GM23338 (cell line): ENCODE measurements at regions not wholly inside any gene's neighbourhood (a gene's known extent, or its start where the extent isn't known, plus 50 kb on each side); places are given as distances from the start of the nearest gene placed in this dataset.

ENCODE experiments used
- ATAC-seq: fragments of 200-7000 bp; cut with Tn5 transposase; 3 replicates; pipeline ENCODE4 v1.9.1; 2020
- DNase-seq: peaks from one replicate; pipeline ENCODE4 v3.0.0-alpha.2; 2015; ENCODE audit warnings: low spot score
- H2AFZ ChIP-seq: fragments of 200-600 bp; sonication (generic); 2 replicates; pipeline ENCODE4 v1.8.0; 2016; ENCODE audit warnings: antibody characterized with exemption, mild to moderate bottlenecking, moderate library complexity
- H3F3A ChIP-seq: fragments of 200-600 bp; sonication (generic); replicated peaks from 2 replicates; pipeline ENCODE4 v1.8.0; 2017; ENCODE audit warnings: antibody characterized with exemption, mixed run types, low read depth
- H3K27ac ChIP-seq: fragments of 200-600 bp; sonication (generic); 2 replicates; pipeline ENCODE4 v1.6.1; 2016; ENCODE audit warnings: low read depth
- H3K27me3 ChIP-seq: fragments of 200-600 bp; sonication (generic); 2 replicates; pipeline ENCODE4 v1.8.0; 2016; ENCODE audit warnings: mild to moderate bottlenecking, mixed run types, moderate library complexity; ENCODE audit not compliant: insufficient read depth
- H3K36me3 ChIP-seq: fragments of 200-600 bp; sonication (generic); 2 replicates; pipeline ENCODE4 v1.8.0; 2016; ENCODE audit warnings: mild to moderate bottlenecking; ENCODE audit not compliant: insufficient read depth
- H3K4me1 ChIP-seq: fragments of 200-600 bp; sonication (generic); 2 replicates; pipeline ENCODE4 v1.8.0; 2016; ENCODE audit warnings: mild to moderate bottlenecking, moderate library complexity; ENCODE audit not compliant: insufficient read depth
- H3K4me2 ChIP-seq: fragments of 200-600 bp; sonication (generic); 2 replicates; pipeline ENCODE4 v1.7.1; 2017; ENCODE audit warnings: mixed run types
- H3K4me3 ChIP-seq: fragments of 200-600 bp; sonication (generic); 2 replicates; pipeline ENCODE4 v1.6.1; 2016; ENCODE audit warnings: mixed run types
- H3K79me2 ChIP-seq: fragments of 200-600 bp; sonication (generic); replicated peaks from 2 replicates; pipeline ENCODE4 v1.8.0; 2017; ENCODE audit warnings: mild to moderate bottlenecking; ENCODE audit not compliant: insufficient read depth
- H3K9me2 ChIP-seq: fragments of 200-600 bp; sonication (generic); 2 replicates; pipeline ENCODE4 v1.8.0; 2017; ENCODE audit not compliant: insufficient read depth
- H4K20me1 ChIP-seq: fragments of 200-600 bp; sonication (generic); replicated peaks from 2 replicates; pipeline ENCODE4 v1.8.0; 2017; ENCODE audit warnings: mild to moderate bottlenecking; ENCODE audit not compliant: insufficient read depth
- H3K27ac Mint-ChIP-seq: 2 replicates; pipeline ENCODE4 v1.8.0; 2020; ENCODE audit warnings: inconsistent platforms, mild to moderate bottlenecking, moderate library complexity, mixed read lengths
- H3K27me3 Mint-ChIP-seq: 3 replicates; pipeline ENCODE4 v1.8.0; 2022; ENCODE audit warnings: low read depth, mild to moderate bottlenecking, moderate library complexity, mixed read lengths, inconsistent platforms; ENCODE audit not compliant: insufficient read depth, poor library complexity
- H3K36me3 Mint-ChIP-seq: 3 replicates; pipeline ENCODE4 v1.8.0; 2021; ENCODE audit warnings: low read depth, mild to moderate bottlenecking, inconsistent platforms, moderate library complexity, mixed read lengths
- H3K4me1 Mint-ChIP-seq: 3 replicates; pipeline ENCODE4 v1.8.0; 2020; ENCODE audit warnings: mild to moderate bottlenecking, inconsistent platforms, mixed read lengths
- H3K4me3 Mint-ChIP-seq: 3 replicates; pipeline ENCODE4 v1.8.0; 2021; ENCODE audit warnings: moderate library complexity, mild to moderate bottlenecking, inconsistent platforms, mixed read lengths
- H3K9me3 Mint-ChIP-seq: 3 replicates; pipeline ENCODE4 v1.8.0; 2020; ENCODE audit warnings: moderate library complexity, mild to moderate bottlenecking, inconsistent platforms, mixed read lengths
- CREB1 ChIP-seq: fragments of 250-450 bp; sonication (Bioruptor Pico); IDR thresholded peaks from 2 replicates; pipeline ENCODE4 v1.5.0; 2020; ENCODE audit warnings: low read depth, mild to moderate bottlenecking, moderate library complexity
- CTCF ChIP-seq, 2 experiments: fragments of 200-600 bp in 1 of 2; sonication (generic) in 1 of 2; conservative IDR thresholded peaks; 2 replicates each; pipeline versions ENCODE4 v1.5.1 to v1.6.1; 2016 to 2017; ENCODE audit warnings: antibody characterized with exemption in 2 of 2, low read depth in 2 of 2, mild to moderate bottlenecking in 2 of 2, moderate library complexity in 1 of 2
- EZH2phosphoT487 ChIP-seq: fragments of 200-600 bp; sonication (generic); IDR thresholded peaks from one replicate; pipeline ENCODE4 v1.8.1; 2018; ENCODE audit warnings: antibody characterized with exemption; ENCODE audit not compliant: unreplicated experiment
- JUNB ChIP-seq: IDR thresholded peaks from one replicate; pipeline ENCODE4 v1.6.1; 2016; ENCODE audit warnings: antibody characterized with exemption; ENCODE audit not compliant: unreplicated experiment
- NANOG ChIP-seq: IDR thresholded peaks from 2 replicates; pipeline ENCODE4 v1.6.1; 2016; ENCODE audit warnings: antibody characterized with exemption, borderline replicate concordance
- POLR2AphosphoS5 ChIP-seq: IDR thresholded peaks from 2 replicates; pipeline ENCODE4 v1.6.1; 2016; ENCODE audit warnings: antibody characterized with exemption, low read depth
- REST ChIP-seq: IDR thresholded peaks from one replicate; pipeline ENCODE4 v1.6.1; 2018; ENCODE audit warnings: antibody characterized with exemption; ENCODE audit not compliant: unreplicated experiment
- STAT1 ChIP-seq: IDR thresholded peaks from one replicate; pipeline ENCODE4 v1.6.1; 2016; ENCODE audit warnings: antibody characterized with exemption; ENCODE audit not compliant: unreplicated experiment
- ZNF114 ChIP-seq: fragments of 250-450 bp; sonication (Bioruptor Pico); IDR thresholded peaks from 2 replicates; pipeline ENCODE4 v1.5.0; 2020; ENCODE audit warnings: mild to moderate bottlenecking, moderate library complexity
- ZNF331 ChIP-seq: fragments of 250-450 bp; sonication (Bioruptor Pico); IDR thresholded peaks from 2 replicates; pipeline ENCODE4 v1.5.0; 2020; ENCODE audit warnings: low read depth, mild to moderate bottlenecking, moderate library complexity
- ZNF462 ChIP-seq: fragments of 250-450 bp; sonication (Bioruptor Pico); IDR thresholded peaks from 2 replicates; pipeline ENCODE4 v1.5.0; 2020; ENCODE audit warnings: mild to moderate bottlenecking, moderate library complexity

- TF ChIP-seq ZNF462 (CRISPR knock-in tag), result no peak
- no peak for TF ChIP-seq NANOG
- no peak for TF ChIP-seq ZNF331 (CRISPR knock-in tag)
- no peak for TF ChIP-seq JUNB
- TF ChIP-seq ZNF114 (CRISPR knock-in tag), result no peak
These were observed 81.6 kb upstream of the LAPTM4A start (continued) for GRCh38 chr2:20132990-20133535.

- ATAC-seq, result no peak
- no peaks in the 10 kb centered on the region for H3K27me3 ChIP-seq
- no peaks in the 10 kb centered on the region for H3K36me3 ChIP-seq
- Mint-ChIP-seq H3K4me1 (peaks cover 20% of the 10 kb centered on the region), H3K36me3 (no peaks in the 10 kb centered on the region), H3K9me3 (no peaks in the 10 kb centered on the region), H3K4me3 (no peak overlapping the region), H3K27ac (no peak overlapping the region), H3K27me3 (peaks cover 5% of the 10 kb centered on the region)
- peaks cover 3% of the 10 kb centered on the region; the same call in 1 of the 2 replicates for H3K4me1 ChIP-seq
- no peak overlapping the region for H3K4me2 ChIP-seq
- no peak overlapping the region for H3K27ac ChIP-seq
- H3K4me3 ChIP-seq, result no peak overlapping the region
- H3K79me2 ChIP-seq, result no peaks in the 10 kb centered on the region
- H3F3A ChIP-seq, result no peaks in the 10 kb centered on the region
- DNase-seq, result no peak
- TF ChIP-seq JUNB (no peak), ZNF114 (CRISPR knock-in tag) (no peak), CTCF (conservative IDR thresholded peaks at IDR 0.05; ENCODE audit: low read depth in 2 of 2) (no peak), CREB1 (no peak), POLR2AphosphoS5 (no peak), REST (no peak), NANOG (no peak), EZH2phosphoT487 (no peak), STAT1 (no peak)
- H4K20me1 ChIP-seq, result no peaks in the 10 kb centered on the region
- no peaks in the 10 kb centered on the region for H3K9me2 ChIP-seq
- H2AFZ ChIP-seq, result peak overlapping the region; percentile 56
These were observed 79.6 kb upstream of the LAPTM4A start for GRCh38 chr2:20130821-20131645.
